ENCODE measurements at regions not wholly inside any gene's neighbourhood (a gene's known extent, or its start where the extent isn't known, plus 50 kb on each side); places are given as distances from the start of the nearest gene placed in this dataset.
A peak's percentile ranks its signal among the peaks of the same experiment; 100 is the strongest.
"Not testable (repeated sequence)": the region's sequence is repeated elsewhere in the genome, so short reads cannot be mapped to it uniquely, and the experiment has no call there.

DNA sequence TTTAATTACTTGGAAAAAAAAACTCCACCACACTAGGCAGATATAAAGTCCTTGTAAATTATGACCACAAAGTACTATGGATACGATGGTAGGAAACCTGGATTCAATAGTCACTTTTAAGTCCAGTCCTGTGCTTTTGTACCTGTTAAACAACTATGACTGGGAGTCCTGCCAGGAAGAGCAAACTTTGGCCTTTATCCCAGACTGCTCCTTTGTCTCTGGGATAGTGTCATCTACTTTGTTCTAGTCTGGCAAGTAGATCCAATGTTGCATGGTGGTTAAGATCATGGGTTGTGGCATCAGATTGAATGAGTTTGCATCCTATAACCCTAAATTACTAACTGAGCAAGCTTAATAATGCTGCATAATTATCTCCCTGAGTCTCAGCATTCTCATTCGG is 175.3 kb upstream of the FGF13 start:
- no peaks in the 10 kb centered on the region for H3K79me2 ChIP-seq
- TF ChIP-seq, protein P1, sequence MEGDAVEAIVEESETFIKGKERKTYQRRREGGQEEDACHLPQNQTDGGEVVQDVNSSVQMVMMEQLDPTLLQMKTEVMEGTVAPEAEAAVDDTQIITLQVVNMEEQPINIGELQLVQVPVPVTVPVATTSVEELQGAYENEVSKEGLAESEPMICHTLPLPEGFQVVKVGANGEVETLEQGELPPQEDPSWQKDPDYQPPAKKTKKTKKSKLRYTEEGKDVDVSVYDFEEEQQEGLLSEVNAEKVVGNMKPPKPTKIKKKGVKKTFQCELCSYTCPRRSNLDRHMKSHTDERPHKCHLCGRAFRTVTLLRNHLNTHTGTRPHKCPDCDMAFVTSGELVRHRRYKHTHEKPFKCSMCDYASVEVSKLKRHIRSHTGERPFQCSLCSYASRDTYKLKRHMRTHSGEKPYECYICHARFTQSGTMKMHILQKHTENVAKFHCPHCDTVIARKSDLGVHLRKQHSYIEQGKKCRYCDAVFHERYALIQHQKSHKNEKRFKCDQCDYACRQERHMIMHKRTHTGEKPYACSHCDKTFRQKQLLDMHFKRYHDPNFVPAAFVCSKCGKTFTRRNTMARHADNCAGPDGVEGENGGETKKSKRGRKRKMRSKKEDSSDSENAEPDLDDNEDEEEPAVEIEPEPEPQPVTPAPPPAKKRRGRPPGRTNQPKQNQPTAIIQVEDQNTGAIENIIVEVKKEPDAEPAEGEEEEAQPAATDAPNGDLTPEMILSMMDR (IDR thresholded peaks at IDR 0.05; ENCODE audit: poor library complexity): no peak
- no peak for TF ChIP-seq EZH2phosphoT487 (IDR thresholded peaks at IDR 0.05; ENCODE audit: low read depth, severe bottlenecking, unreplicated experiment)
- TF ChIP-seq EZH2 (IDR thresholded peaks at IDR 0.05; ENCODE audit: borderline replicate concordance): no peak
- no peaks in the 10 kb centered on the region for H3K36me3 ChIP-seq (replicated peaks; ENCODE audit: insufficient read depth, low read depth)
- no peaks in the 10 kb centered on the region for H3K27me3 ChIP-seq
- H3K4me3 ChIP-seq: no peak overlapping the region
- H3K9me3 ChIP-seq (ENCODE audit: low read depth): no peaks in the 10 kb centered on the region
- no peak overlapping the region for H3K4me2 ChIP-seq
- H4K20me1 ChIP-seq (ENCODE audit: insufficient read depth, poor library complexity, severe bottlenecking): no peaks in the 10 kb centered on the region
- no peaks in the 10 kb centered on the region for H3K9me2 ChIP-seq (replicated peaks; ENCODE audit: insufficient read depth)
- WGBS (ENCODE audit: low lambda C conversion rate, missing lambda C conversion rate): 75% methylated on average over 2 of the region's 2 CpGs
- peak; percentile 9 for DNase-seq (ENCODE audit: low spot score)
- no peaks in the 10 kb centered on the region for H3K4me1 ChIP-seq (ENCODE audit: insufficient read depth)
- H3K27ac ChIP-seq: no peak overlapping the region
- H2AFZ ChIP-seq: no peak overlapping the region

DNA sequence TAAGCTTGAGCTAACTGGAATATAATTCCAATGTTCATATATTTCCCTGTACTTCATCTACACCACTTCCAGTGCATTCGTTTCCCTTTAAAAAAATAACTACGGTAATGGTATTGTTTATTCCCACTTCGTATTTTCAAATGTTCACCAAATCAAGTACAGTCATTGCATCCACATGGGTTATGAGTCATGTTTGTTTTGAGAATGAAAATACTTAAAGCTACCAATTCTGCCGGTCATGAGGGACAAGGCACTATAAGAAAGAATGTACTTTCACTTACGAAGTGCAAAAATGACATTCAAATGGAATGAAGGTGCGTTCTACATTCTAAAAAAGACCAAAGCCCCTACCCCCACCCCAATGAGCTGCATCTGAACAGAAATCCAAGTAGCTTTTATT is 174.4 kb upstream of the FGF13 start:
- Histone ChIP-seq H3K27ac (no peak overlapping the region), H3K9me3 (ENCODE audit: low read depth) (no peaks in the 10 kb centered on the region), H3K79me2 (no peaks in the 10 kb centered on the region), H3K4me3 (no peak overlapping the region), H3K4me2 (no peak overlapping the region), H2AFZ (no peak overlapping the region), H3K9me2 (replicated peaks; ENCODE audit: insufficient read depth) (no peaks in the 10 kb centered on the region), H3K4me1 (ENCODE audit: insufficient read depth) (no peaks in the 10 kb centered on the region), H3K27me3 (no peaks in the 10 kb centered on the region), H3K36me3 (replicated peaks; ENCODE audit: insufficient read depth, low read depth) (no peaks in the 10 kb centered on the region), H4K20me1 (ENCODE audit: insufficient read depth, poor library complexity, severe bottlenecking) (no peaks in the 10 kb centered on the region)
- no peak for DNase-seq (ENCODE audit: low spot score)
- TF ChIP-seq, protein P1 (IDR thresholded peaks at IDR 0.05; ENCODE audit: poor library complexity): no peak
- TF ChIP-seq EZH2phosphoT487 (IDR thresholded peaks at IDR 0.05; ENCODE audit: low read depth, severe bottlenecking, unreplicated experiment) (no peak), EZH2 (IDR thresholded peaks at IDR 0.05; ENCODE audit: borderline replicate concordance) (no peak)
- 74% methylated on average over 6 of the region's 6 CpGs for WGBS (ENCODE audit: low lambda C conversion rate, missing lambda C conversion rate)

DNA sequence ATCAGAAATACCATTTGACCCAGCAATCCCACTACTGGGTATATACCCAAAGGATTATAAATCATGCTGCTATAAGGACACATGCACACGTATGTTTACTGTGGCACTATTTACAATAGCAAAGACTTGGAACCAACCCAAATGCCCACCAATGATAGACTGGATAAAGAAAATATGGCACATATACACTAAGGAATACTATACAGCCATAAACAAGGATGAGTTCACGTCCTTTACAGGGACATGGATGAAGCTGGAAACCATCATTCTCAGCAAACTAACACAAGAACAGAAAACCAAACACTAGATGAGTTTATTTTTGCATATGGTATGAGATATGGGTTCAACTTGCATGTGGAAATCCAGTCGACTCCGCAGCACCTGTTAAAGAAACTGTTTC is 168.8 kb upstream of the FGF13 start:
- H3K27me3 ChIP-seq; H3K27ac ChIP-seq; H3K9me3 ChIP-seq (ENCODE audit: low read depth); H2AFZ ChIP-seq; H3K79me2 ChIP-seq; H3K9me2 ChIP-seq (replicated peaks; ENCODE audit: insufficient read depth); H3K4me3 ChIP-seq; H3K4me2 ChIP-seq; H4K20me1 ChIP-seq (ENCODE audit: insufficient read depth, poor library complexity, severe bottlenecking); H3K4me1 ChIP-seq (ENCODE audit: insufficient read depth); H3K36me3 ChIP-seq (replicated peaks; ENCODE audit: insufficient read depth, low read depth); DNase-seq (ENCODE audit: low spot score): not testable (repeated sequence)
- 84% methylated on average over 4 of the region's 4 CpGs for WGBS (ENCODE audit: low lambda C conversion rate, missing lambda C conversion rate)

DNA sequence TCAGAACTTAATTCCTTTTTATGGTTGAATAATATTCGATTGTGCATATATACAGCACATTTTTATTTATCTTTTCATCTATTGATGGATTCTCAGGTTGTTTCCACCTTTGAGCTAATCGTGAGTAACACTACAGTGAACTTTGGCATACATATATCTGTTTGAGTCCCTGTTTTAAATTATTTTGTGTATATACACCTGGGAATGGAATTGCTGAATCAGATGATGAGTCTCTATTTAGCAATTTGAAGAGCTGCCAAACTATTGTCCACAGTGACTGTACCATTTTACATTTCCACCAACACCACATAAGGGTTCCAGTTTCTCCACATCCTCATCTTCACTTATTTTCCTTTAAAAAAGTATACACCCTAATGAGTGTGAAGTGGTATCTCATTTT is 166.2 kb upstream of the FGF13 start:
- no peak overlapping the region for H3K4me3 ChIP-seq
- H4K20me1 ChIP-seq (ENCODE audit: insufficient read depth, poor library complexity, severe bottlenecking): no peaks in the 10 kb centered on the region
- no peak overlapping the region for H2AFZ ChIP-seq
- H3K9me2 ChIP-seq (replicated peaks; ENCODE audit: insufficient read depth): no peaks in the 10 kb centered on the region
- H3K27ac ChIP-seq: no peak overlapping the region
- H3K4me2 ChIP-seq: no peak overlapping the region
- H3K4me1 ChIP-seq (ENCODE audit: insufficient read depth): no peaks in the 10 kb centered on the region
- DNase-seq (ENCODE audit: low spot score): no peak
- H3K27me3 ChIP-seq: no peaks in the 10 kb centered on the region
- TF ChIP-seq EZH2phosphoT487 (IDR thresholded peaks at IDR 0.05; ENCODE audit: low read depth, severe bottlenecking, unreplicated experiment) (no peak), EZH2 (IDR thresholded peaks at IDR 0.05; ENCODE audit: borderline replicate concordance) (no peak)
- TF ChIP-seq, protein P1 (IDR thresholded peaks at IDR 0.05; ENCODE audit: poor library complexity): no peak
- no peaks in the 10 kb centered on the region for H3K79me2 ChIP-seq
- WGBS (ENCODE audit: low lambda C conversion rate, missing lambda C conversion rate): 60% methylated on average over 2 of the region's 2 CpGs
- no peaks in the 10 kb centered on the region for H3K36me3 ChIP-seq (replicated peaks; ENCODE audit: insufficient read depth, low read depth)
- H3K9me3 ChIP-seq (ENCODE audit: low read depth): no peaks in the 10 kb centered on the region
